DMS114 treated with DMSO at 0.1 percent for 48 hours (cell line): ENCODE measurements at regions not wholly inside any gene's neighbourhood (a gene's known extent, or its start where the extent isn't known, plus 50 kb on each side); places are given as distances from the start of the nearest gene placed in this dataset.

Experiments
- DNase-seq: peaks from one replicate; lab custom pipeline; 2025; ENCODE audit not compliant: unreplicated experiment; lab: John Stamatoyannopoulos, UW

DNA sequence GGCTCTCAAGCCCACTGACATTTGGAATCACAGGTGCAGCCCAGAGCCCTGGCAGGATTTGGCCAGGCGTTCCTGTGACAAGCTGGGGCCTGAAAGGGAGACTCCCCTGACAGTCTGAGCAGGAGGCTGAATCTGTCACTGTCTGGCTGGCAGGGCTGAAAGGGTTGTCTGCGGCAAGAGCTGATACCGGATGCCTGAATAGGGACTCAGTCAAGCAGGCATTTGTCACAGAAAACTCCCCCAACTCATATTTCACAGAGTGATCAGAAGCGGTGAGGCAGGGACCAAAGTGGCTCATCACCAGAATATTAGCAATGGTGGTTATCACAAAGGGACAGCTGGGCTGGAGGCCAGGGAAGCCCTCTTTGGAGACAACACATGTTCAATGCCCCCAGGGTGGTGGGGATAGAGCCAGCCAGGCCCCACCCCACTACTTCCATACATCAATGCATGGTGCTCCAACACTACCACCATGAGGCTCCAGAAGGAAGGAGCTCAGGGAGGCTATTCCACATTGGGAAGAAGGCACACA, 295.5 kb downstream of the DTWD2 start:
- DNase-seq, result no peak

DNA sequence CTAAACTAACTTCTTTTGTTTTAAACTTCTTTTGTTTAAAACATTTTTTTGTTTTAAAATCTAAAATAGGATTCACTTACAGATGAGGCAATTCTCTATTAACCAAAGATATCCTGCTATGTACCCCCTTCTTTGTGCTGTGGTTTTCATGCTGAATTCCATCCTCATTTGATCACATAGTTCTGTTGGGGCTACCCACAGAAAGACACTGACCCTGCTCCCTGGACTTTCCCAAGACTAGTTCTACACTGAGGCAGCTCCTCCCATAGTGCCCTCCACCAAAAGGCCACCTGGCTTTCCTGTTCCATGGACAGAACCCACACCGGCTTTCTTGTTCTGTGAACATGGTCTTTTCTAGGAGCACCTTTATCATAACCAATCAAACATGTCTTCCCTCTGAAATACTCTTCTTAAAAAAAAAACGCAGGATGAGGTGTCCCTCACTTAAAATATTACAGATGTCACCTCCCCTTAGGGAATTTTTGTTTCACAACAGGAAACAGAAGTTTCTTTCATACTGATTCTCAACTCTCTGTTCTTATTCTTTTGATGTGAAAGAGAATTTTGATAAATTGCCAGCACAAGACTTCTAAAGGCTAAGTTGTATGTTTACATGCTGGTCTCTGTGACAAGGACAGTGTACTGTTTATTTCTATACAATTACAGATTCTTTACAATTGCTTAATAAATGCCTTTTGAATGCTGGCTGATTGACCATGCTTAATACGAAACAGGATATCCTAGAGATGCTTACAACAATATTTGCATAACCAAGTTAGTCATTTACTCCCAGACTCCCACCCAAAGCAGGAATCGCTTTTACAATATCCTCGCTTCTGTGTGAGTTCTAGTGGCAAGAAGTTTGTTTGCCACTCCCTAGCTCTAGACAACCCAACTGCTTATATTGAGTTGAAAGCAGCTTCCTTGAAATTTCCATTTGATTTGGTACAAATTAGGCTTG, 300.4 kb downstream of the DTWD2 start:
- no peak for DNase-seq

GRCh38 chr5:118687100-118687499, 301.2 kb downstream of the DTWD2 start:
- DNase-seq, result no peak

GRCh38 chr5:118681655-118682054, 306.7 kb downstream of the DTWD2 start:
- no peak for DNase-seq

DNA sequence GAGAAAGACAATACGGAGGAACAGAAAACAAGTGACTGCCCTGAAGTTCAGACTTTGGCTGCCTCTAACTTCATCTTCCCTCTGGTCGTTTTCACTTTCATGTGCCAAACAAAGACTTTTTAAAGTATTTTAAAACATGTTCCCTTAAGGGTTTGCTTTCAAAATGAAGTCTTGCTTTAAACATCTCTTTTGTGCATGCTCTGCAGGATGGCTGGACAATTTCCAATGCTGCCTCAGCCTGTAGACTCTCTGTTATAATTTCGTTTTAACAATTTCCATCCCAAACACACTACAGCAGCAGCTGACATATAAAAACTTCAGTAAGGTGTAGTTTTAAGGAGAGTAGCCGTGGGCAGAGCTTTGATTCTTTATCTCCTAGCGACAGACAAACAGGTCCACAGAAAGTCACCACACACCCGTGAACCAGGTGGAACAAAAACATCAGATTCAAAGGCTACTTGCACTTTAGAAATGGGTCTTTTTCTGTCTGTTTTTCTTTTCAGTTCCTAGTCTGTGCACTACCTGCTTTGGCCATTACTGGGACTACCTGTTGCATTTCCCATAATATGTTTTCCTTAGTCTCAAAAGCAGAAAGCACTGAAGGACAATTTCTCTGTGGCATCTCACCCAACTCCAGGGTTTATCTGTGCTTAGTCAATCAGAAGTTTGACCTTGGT, 308.9 kb downstream of the DTWD2 start:
- DNase-seq, result no peak

GRCh38 chr5:118678746-118679145, 309.6 kb downstream of the DTWD2 start:
- no peak for DNase-seq

- DNase-seq, result no peak
Observed at GRCh38 chr5:118675247-118675646, 313.1 kb downstream of the DTWD2 start.

DNA sequence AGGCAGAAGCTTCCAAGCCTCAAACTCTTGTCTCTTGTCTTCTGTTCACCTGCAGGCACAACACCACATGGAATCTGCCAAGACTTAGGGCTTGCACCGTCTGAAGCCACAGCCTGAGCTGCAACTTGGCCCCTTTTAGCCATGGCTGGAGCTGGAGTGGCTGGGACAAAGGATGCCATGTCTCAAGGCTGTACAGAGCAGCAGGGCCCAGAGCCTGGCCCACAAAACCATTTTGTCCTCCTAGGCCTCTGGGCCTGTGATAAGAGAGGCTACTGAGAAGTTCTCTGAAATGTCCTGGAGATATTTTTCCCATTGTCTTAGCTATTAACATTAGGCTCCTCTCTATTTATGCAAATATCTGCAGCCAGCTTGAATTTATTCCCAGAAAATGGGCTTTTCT, 330.8 kb downstream of the DTWD2 start:
- DNase-seq, result no peak

DNA sequence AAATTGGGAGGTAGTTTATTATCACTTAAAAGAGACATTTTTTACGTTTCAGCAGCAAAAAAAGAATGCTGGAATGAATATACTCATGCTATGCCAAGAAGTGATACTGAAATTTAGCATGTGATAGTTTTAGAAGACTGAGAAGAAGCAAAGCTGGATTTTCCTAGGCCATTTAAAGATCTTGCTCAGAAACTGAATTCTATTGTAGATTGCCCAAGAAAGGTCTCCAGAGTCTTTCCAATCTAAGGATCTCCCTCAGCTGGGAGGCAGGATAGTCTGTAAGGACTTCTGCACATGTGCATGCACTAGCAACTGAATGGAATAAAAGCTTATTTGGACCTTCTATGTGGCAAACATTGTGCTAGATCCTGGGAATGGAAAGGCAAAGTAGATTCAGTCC, 334.5 kb downstream of the DTWD2 start:
- no peak for DNase-seq

DNA sequence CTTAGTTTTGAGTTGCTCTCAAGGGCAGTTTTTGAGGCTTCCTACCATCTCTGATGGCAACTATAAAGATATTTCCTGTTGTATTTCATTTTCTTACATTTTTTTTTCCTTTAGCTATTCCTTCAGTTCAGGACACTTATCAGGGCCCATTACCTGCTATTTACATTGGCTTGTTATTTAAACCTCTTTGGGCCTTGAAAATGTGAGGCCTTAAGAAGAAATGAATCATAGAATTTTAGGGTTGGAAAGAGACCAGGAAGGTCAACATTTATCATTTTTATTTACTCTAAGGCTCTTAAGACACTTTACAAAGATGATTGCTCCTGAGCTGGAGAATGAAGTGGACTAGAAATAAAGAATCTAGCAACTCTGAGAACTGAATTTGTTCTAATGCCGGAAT, 335.2 kb downstream of the DTWD2 start:
- no peak for DNase-seq

DNA sequence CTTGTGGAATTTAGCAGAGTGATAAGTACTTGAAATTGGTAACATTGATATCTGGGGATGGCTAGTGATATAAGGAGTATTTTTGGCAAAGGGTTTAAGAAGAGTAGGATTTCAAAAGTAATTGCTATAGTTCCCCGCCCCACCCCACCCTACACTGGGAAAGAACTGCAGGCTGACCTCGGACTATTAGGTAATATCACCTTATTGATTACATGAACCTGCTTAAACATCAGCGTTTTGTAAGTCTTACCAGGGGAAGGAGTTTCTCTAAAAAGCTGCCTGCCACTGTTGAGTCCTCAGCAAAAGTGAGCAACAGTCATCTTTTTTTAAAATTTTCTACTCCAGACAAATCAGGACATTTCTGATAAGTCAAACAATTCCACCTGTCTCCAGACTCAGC, 337.3 kb downstream of the DTWD2 start:
- DNase-seq, result no peak

- no peak for DNase-seq
Observed at GRCh38 chr5:118647587-118647986, 340.8 kb downstream of the DTWD2 start.

GRCh38 chr5:118646917-118647316, 341.4 kb downstream of the DTWD2 start:
- DNase-seq, result no peak

DNA sequence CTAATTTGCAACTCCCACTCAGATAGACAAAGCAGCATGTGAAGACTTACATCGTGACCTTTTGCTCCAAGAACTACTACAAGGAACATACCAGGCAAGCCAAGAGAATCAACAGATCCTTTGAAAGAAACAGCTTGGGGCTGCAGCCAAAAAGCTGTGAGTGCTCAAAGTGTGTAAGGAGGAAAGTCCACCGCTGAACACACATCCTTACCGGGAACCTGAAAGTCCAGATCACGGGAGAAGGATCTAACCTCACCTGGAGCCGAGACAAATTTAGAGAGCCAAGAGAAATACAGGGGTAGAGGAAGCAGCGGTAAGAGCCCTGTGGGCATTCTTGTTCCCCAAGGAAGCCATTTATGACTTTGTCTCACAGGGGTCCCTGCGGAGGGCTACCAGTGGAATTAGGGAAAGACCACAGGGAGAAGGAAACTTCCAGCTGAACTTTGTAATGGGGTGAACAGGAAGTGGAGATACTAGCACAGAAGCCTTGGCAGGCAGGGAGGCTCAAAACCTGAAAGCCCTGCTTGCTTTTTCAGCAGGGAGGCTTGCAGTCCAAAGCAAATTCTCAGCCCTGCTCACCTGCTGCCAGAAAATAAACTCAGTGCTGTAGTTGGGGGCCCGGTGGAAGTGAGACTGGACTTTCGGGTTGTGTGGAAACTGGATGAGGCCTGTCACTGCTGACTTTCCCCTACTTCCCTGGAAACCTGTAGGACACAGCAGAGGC, 350.2 kb downstream of the DTWD2 start:
- no peak for DNase-seq

- DNase-seq, result no peak
Observed at GRCh38 chr5:118628660-118629354, 359.5 kb downstream of the DTWD2 start.

- DNase-seq, result no peak
Observed at GRCh38 chr5:118620233-118620632, 368.1 kb downstream of the DTWD2 start.

DNA sequence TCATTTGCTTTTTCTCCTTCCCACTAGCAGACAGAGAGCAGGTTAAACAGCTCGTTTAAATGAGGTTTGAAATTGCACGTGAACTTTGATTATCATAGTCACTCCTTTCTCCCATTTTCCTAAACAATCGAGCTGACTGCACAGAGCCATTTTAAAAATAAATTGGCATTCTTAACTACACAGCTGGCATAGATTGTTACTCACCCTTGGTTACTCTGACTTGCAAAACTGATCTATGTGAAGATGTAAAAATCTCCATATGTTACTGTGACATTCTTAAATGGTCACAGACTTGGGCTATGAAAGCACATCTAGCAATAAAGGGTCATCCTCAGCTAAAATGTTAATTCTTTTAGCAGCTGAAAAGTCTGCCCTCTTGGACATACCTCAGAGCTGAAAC, 368.5 kb downstream of the DTWD2 start:
- no peak for DNase-seq

GRCh38 chr5:118616281-118616680, 372.1 kb downstream of the DTWD2 start:
- DNase-seq, result no peak

- no peak for DNase-seq
Observed at GRCh38 chr5:118614731-118615456, 373.5 kb downstream of the DTWD2 start.

GRCh38 chr5:118611332-118611945, 376.9 kb downstream of the DTWD2 start:
- peak; percentile 18 for DNase-seq
